CD4-positive, alpha-beta T cell treated with Interleukin-12 subunit alpha and Interleukin-12 subunit beta, for 1 hour (primary cell): ENCODE measurements at regions not wholly inside any gene's neighbourhood (a gene's known extent, or its start where the extent isn't known, plus 50 kb on each side); places are given as distances from the start of the nearest gene placed in this dataset.
A peak's percentile ranks its signal among the peaks of the same experiment; 100 is the strongest.

Experiments used
- DNase-seq: peaks from one replicate; pipeline ENCODE4 v3.0.0-alpha.2; 2020

- no peak for DNase-seq
Observed at GRCh38 chrX:20463296-20464075, 196.8 kb upstream of the RPS6KA3 start.

- DNase-seq, result no peak
Observed at GRCh38 chrX:20461576-20461975, 194.9 kb upstream of the RPS6KA3 start.

GRCh38 chrX:20461002-20461401, 194.3 kb upstream of the RPS6KA3 start:
- DNase-seq, result no peak

GRCh38 chrX:20459410-20460350, 193.0 kb upstream of the RPS6KA3 start:
- no peak for DNase-seq

GRCh38 chrX:20456971-20457370, 190.3 kb upstream of the RPS6KA3 start:
- DNase-seq, result no peak

- DNase-seq, result no peak
Observed at GRCh38 chrX:20455001-20455400, 188.3 kb upstream of the RPS6KA3 start.

GRCh38 chrX:20454117-20454516, 187.4 kb upstream of the RPS6KA3 start:
- no peak for DNase-seq

GRCh38 chrX:20452487-20452886, 185.8 kb upstream of the RPS6KA3 start:
- DNase-seq, result peak; percentile 20

- DNase-seq, result no peak
Observed at GRCh38 chrX:20451929-20452328, 185.2 kb upstream of the RPS6KA3 start.

- DNase-seq, result no peak
Observed at GRCh38 chrX:20445109-20445508, 178.4 kb upstream of the RPS6KA3 start.

GRCh38 chrX:20442597-20442996, 175.9 kb upstream of the RPS6KA3 start:
- DNase-seq, result peak; percentile 83

GRCh38 chrX:20441123-20441522, 174.4 kb upstream of the RPS6KA3 start:
- no peak for DNase-seq

GRCh38 chrX:20438871-20439526, 172.3 kb upstream of the RPS6KA3 start:
- DNase-seq, result no peak

- peak; percentile 34 for DNase-seq
Observed at GRCh38 chrX:20437683-20438082, 171.0 kb upstream of the RPS6KA3 start.

GRCh38 chrX:20435913-20436312, 169.2 kb upstream of the RPS6KA3 start:
- DNase-seq, result no peak

- no peak for DNase-seq
Observed at GRCh38 chrX:20434986-20435385, 168.3 kb upstream of the RPS6KA3 start.

GRCh38 chrX:20433388-20433775, 166.7 kb upstream of the RPS6KA3 start:
- DNase-seq, result no peak

- no peak for DNase-seq
Observed at GRCh38 chrX:20432746-20433387, 166.2 kb upstream of the RPS6KA3 start.

- no peak for DNase-seq
Observed at GRCh38 chrX:20432048-20432447, 165.3 kb upstream of the RPS6KA3 start.

GRCh38 chrX:20431486-20431885, 164.8 kb upstream of the RPS6KA3 start:
- DNase-seq, result no peak

- no peak for DNase-seq
Observed at GRCh38 chrX:20427173-20427770, 160.6 kb upstream of the RPS6KA3 start.

- DNase-seq, result no peak
Observed at GRCh38 chrX:20421697-20422096, 155.0 kb upstream of the RPS6KA3 start.

- no peak for DNase-seq
Observed at GRCh38 chrX:20421275-20421674, 154.6 kb upstream of the RPS6KA3 start.
